K562 (cell line): ENCODE measurements at regions not wholly inside any gene's neighbourhood (a gene's known extent, or its start where the extent isn't known, plus 50 kb on each side); places are given as distances from the start of the nearest gene placed in this dataset.

Experiments
- ATAC-seq: fragments of 200-7000 bp; cut with Tn5 transposase; 3 replicates; pipeline ENCODE4 v1.9.1; 2020; ENCODE audit warnings: moderate library complexity
- BruUV-seq: library from RNA; stranded (reverse); fragments of 400-500 nt; replicated peaks from 2 replicates; lab custom pipeline; 2021; lab: Mats Ljungman, UMichigan
- CTCF ChIA-PET: fragments of 300-600 bp; formaldehyde crosslinking; extraction: SDS; loops from one replicate; lab custom pipeline; 2021; ENCODE audit warnings: low intra/inter-chr PET ratio; lab: Yijun Ruan, JAX
- POLR2A ChIA-PET: fragments of 300-600, 350-650 bp; sonication (Branson Sonifier 250); formaldehyde crosslinking; extraction: SDS; loops from one replicate; lab custom pipeline; 2021; ENCODE audit warnings: antibody characterized with exemption, inconsistent platforms; lab: Yijun Ruan, JAX
- DNase-seq, 4 experiments: peaks; one replicate each; pipeline versions ENCODE4 v3.0.0 to v3.0.0-alpha.2; 2011 to 2018; ENCODE audit warnings: low spot score in 3 of 4, mixed read lengths in 3 of 4; ENCODE audit errors: extremely low read depth in 1 of 4
- FAIRE-seq: peaks from 2 replicates; lab custom pipeline; 2011; peaks lifted over from hg19 to GRCh38; lab: Jason Lieb, UNC
- H2AFZ ChIP-seq: 2 replicates; pipeline ENCODE4 v1.6.0; 2011; ENCODE audit warnings: low read depth, low read length, control low read depth, inconsistent platforms
- H3K27ac ChIP-seq: fragments of 200-600 bp; 3 replicates; pipeline ENCODE4 v1.8.0; 2011; ENCODE audit warnings: low read depth, mild to moderate bottlenecking, control low read depth, inconsistent platforms, low read length, moderate library complexity, mixed read lengths; ENCODE audit errors: extremely low read depth
- H3K27me3 ChIP-seq, 2 experiments: fragments of 300-600 bp in 1 of 2; 2 replicates in 1 of 2; 3 replicates in 1 of 2; pipeline versions ENCODE4 v1.6.0 to v1.8.0; 2011; ENCODE audit warnings: inconsistent platforms in 2 of 2, low read length in 2 of 2, mild to moderate bottlenecking in 1 of 2, mixed read lengths in 1 of 2, moderate library complexity in 1 of 2; ENCODE audit not compliant: control insufficient read depth in 2 of 2, insufficient read depth in 2 of 2
- H3K36me3 ChIP-seq: fragments of 300-600 bp; 3 replicates; pipeline ENCODE4 v1.8.0; 2011; ENCODE audit warnings: mild to moderate bottlenecking, low read length, inconsistent platforms; ENCODE audit not compliant: control insufficient read depth, insufficient read depth
- H3K4me1 ChIP-seq, 2 experiments: fragments of 200-600 bp in 1 of 2; replicated peaks in 1 of 2; 2 replicates in 1 of 2; 3 replicates in 1 of 2; pipeline versions ENCODE4 v1.5.1 to v1.8.0; 2011; ENCODE audit warnings: inconsistent platforms in 2 of 2, low read length in 2 of 2, mild to moderate bottlenecking in 1 of 2, mixed read lengths in 1 of 2, moderate library complexity in 1 of 2; ENCODE audit not compliant: control insufficient read depth in 2 of 2, insufficient read depth in 2 of 2
- H3K4me2 ChIP-seq: 2 replicates; pipeline ENCODE4 v1.6.1; 2011; ENCODE audit warnings: low read length, control low read depth, inconsistent platforms, mixed read lengths; ENCODE audit not compliant: insufficient read depth
- H3K4me3 ChIP-seq: fragments of 200-600 bp; sonication (generic), shearing (Covaris generic); 2 replicates; pipeline ENCODE4 v1.5.1; 2016; ENCODE audit warnings: control low read depth, inconsistent platforms
- H3K79me2 ChIP-seq: fragments of 200-600 bp; 3 replicates; pipeline ENCODE4 v1.8.0; 2011; ENCODE audit warnings: low read length, inconsistent platforms; ENCODE audit not compliant: control insufficient read depth, insufficient read depth
- H3K9ac ChIP-seq, 2 experiments: 2 replicates each; pipeline versions ENCODE4 v1.6.0 to v1.6.1; 2011; ENCODE audit warnings: low read depth in 2 of 2, low read length in 2 of 2, control low read depth in 1 of 2, inconsistent platforms in 1 of 2, mild to moderate bottlenecking in 1 of 2, mixed read lengths in 1 of 2; ENCODE audit not compliant: insufficient read depth in 1 of 2
- H3K9me1 ChIP-seq: one replicate; pipeline ENCODE4 v1.6.0; 2011; ENCODE audit warnings: inconsistent platforms, mild to moderate bottlenecking, low read length, moderate library complexity; ENCODE audit not compliant: control insufficient read depth, insufficient read depth
- H3K9me3 ChIP-seq: replicated peaks from 2 replicates; pipeline ENCODE4 v1.5.1; 2011; ENCODE audit warnings: low read depth, low read length, inconsistent platforms; ENCODE audit not compliant: control insufficient read depth, insufficient read depth
- H4K20me1 ChIP-seq: replicated peaks from 2 replicates; pipeline ENCODE4 v1.6.1; 2011; ENCODE audit warnings: low read length, inconsistent platforms, mixed read lengths; ENCODE audit not compliant: control insufficient read depth, insufficient read depth
- CCNT2 ChIP-seq: IDR thresholded peaks from 2 replicates; pipeline ENCODE4 v1.6.1; 2011; ENCODE audit warnings: borderline replicate concordance, low read depth, mild to moderate bottlenecking, moderate library complexity, mixed read lengths, low read length; ENCODE audit not compliant: insufficient read length; ENCODE audit errors: extremely low read depth
- MAZ ChIP-seq, 2 experiments: fragments of 450-650 bp in 1 of 2; sonication (generic) in 1 of 2; formaldehyde crosslinking; IDR thresholded peaks in 1 of 2; conservative IDR thresholded peaks in 1 of 2; 2 replicates each; pipeline versions ENCODE4 v1.4.0 to v1.5.0; 2020; ENCODE audit warnings: mild to moderate bottlenecking in 1 of 2, missing genetic modification reagents in 1 of 2
- NELFE ChIP-seq: IDR thresholded peaks from 2 replicates; pipeline ENCODE4 v1.6.1; 2011; ENCODE audit warnings: mild to moderate bottlenecking; ENCODE audit not compliant: insufficient read depth, insufficient read length
- POLR2G ChIP-seq: fragments of 200-400 bp; formaldehyde crosslinking; IDR thresholded peaks from 2 replicates; pipeline ENCODE4 v1.6.1; 2017; ENCODE audit warnings: low read depth, mild to moderate bottlenecking, antibody characterized with exemption, low read length, moderate library complexity
- PURB ChIP-seq: sonication (generic); formaldehyde crosslinking; IDR thresholded peaks from 2 replicates; pipeline ENCODE4 v1.9.0; 2021; ENCODE audit warnings: low read depth, mild to moderate bottlenecking, missing genetic modification reagents
- SRSF9 ChIP-seq: fragments of 200-400 bp; formaldehyde crosslinking; IDR thresholded peaks from 2 replicates; pipeline ENCODE4 v1.6.1; 2017; ENCODE audit warnings: low read depth, low read length, borderline replicate concordance
- ZBTB8A ChIP-seq: fragments of 450-650 bp; IDR thresholded peaks from 2 replicates; pipeline ENCODE4 v1.6.1; 2018; ENCODE audit warnings: mild to moderate bottlenecking, moderate library complexity; ENCODE audit not compliant: partially characterized antibody
- WGBS: fragments of 100-300 bp; shearing (Covaris generic); methylation state at CpG from one replicate; pipeline ENCODE4 v1.1.6; 2016; ENCODE audit warnings: low coverage, mixed read lengths; ENCODE audit not compliant: insufficient coverage; ENCODE audit errors: missing lambda C conversion rate; 5-methylcytosine and 5-hydroxymethylcytosine counted together
- in situ Hi-C: fragments of 300-500 bp; cut with MboI; formaldehyde crosslinking; loops from 4 replicates; pipeline ENCODE4 v1.15.0; 2018; ENCODE audit warnings: inconsistent platforms, mixed read lengths
- intact Hi-C: fragments of 100-400 bp; cut with micrococcal nuclease; formaldehyde crosslinking; loops from 2 replicates; pipeline ENCODE4 v1.14.2; 2022
- TF ChIP-seq, protein P1 (sequence below), 2 experiments: fragments of 150-350 bp in 1 of 2; IDR thresholded peaks; 2 replicates each; pipeline ENCODE4 v1.6.1; 2012 to 2016; ENCODE audit warnings: low read depth in 2 of 2, low read length in 2 of 2, mild to moderate bottlenecking in 1 of 2, moderate library complexity in 1 of 2
- TF ChIP-seq, protein P2 (sequence below): fragments of 200-400 bp; formaldehyde crosslinking; IDR thresholded peaks from 2 replicates; pipeline ENCODE4 v1.6.1; 2017; ENCODE audit warnings: mild to moderate bottlenecking, low read depth, low read length, moderate library complexity

DNA sequence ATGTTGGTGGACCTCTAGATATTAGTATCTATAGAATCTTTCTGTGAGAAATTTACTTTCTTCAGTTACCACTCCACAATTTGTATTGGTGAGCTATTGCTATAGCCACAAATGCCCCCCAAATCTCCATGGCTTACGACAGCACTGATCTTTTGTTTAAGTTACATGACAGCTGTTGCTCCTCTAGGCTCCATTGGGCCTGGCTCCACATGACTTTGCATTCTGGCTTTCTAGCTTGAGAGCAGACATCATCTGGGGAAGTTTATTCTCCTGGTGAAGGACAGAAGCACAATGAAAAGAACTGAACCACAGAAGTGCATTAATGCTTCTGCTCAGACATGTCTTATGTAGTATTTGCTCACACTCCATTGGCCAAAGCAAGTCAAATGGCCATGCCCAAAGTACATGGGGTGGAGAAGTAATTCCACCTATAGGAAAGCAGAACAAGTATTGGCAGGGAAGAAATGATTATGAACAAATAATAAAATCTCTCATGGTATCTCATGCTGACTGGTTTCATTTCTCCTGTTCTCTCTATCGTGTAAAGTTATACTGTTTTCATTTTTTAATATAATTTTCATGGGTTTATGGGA is 126.6 kb upstream of the FAM9C start:
- Histone ChIP-seq H3K4me1 (peaks cover 0 to 7% of the 10 kb centered on the region in 2 experiments; a peak in 2 of 5 replicates), H4K20me1 (no peaks in the 10 kb centered on the region), H3K9ac (no peak overlapping the region), H3K27ac (no peak overlapping the region), H3K36me3 (no peaks in the 10 kb centered on the region), H3K9me3 (no peaks in the 10 kb centered on the region), H3K4me3 (no peak overlapping the region), H3K4me2 (no peak overlapping the region), H3K79me2 (no peaks in the 10 kb centered on the region), H3K27me3 (no peaks in the 10 kb centered on the region), H3K9me1 (no peaks in the 10 kb centered on the region), H2AFZ (no peak overlapping the region; the same call in 1 of the 2 replicates)
- WGBS, result 22% methylated on average over 2 of the region's 2 CpGs
- in situ Hi-C loops, result no loop called here
- DNase-seq (no peak), ATAC-seq (no peak), FAIRE-seq (no peak)
- BruUV-seq, result no TSS peak
- intact Hi-C loops, result no loop called here
- TF ChIP-seq CCNT2 (no peak), SRSF9 (no peak), MAZ (CRISPR knock-in tag; conservative IDR thresholded peaks at IDR 0.05 in 1 of 2, IDR thresholded peaks at IDR 0.05 in 1 of 2) (no peak), PURB (CRISPR knock-in tag) (no peak), NELFE (no peak), POLR2G (no peak), ZBTB8A (no peak)
- TF ChIP-seq, protein P1, sequence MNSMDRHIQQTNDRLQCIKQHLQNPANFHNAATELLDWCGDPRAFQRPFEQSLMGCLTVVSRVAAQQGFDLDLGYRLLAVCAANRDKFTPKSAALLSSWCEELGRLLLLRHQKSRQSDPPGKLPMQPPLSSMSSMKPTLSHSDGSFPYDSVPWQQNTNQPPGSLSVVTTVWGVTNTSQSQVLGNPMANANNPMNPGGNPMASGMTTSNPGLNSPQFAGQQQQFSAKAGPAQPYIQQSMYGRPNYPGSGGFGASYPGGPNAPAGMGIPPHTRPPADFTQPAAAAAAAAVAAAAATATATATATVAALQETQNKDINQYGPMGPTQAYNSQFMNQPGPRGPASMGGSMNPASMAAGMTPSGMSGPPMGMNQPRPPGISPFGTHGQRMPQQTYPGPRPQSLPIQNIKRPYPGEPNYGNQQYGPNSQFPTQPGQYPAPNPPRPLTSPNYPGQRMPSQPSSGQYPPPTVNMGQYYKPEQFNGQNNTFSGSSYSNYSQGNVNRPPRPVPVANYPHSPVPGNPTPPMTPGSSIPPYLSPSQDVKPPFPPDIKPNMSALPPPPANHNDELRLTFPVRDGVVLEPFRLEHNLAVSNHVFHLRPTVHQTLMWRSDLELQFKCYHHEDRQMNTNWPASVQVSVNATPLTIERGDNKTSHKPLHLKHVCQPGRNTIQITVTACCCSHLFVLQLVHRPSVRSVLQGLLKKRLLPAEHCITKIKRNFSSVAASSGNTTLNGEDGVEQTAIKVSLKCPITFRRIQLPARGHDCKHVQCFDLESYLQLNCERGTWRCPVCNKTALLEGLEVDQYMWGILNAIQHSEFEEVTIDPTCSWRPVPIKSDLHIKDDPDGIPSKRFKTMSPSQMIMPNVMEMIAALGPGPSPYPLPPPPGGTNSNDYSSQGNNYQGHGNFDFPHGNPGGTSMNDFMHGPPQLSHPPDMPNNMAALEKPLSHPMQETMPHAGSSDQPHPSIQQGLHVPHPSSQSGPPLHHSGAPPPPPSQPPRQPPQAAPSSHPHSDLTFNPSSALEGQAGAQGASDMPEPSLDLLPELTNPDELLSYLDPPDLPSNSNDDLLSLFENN (IDR thresholded peaks at IDR 0.05; ENCODE audit: low read depth in 2 of 2, low read length in 2 of 2), result no peak
- TF ChIP-seq, protein P2, sequence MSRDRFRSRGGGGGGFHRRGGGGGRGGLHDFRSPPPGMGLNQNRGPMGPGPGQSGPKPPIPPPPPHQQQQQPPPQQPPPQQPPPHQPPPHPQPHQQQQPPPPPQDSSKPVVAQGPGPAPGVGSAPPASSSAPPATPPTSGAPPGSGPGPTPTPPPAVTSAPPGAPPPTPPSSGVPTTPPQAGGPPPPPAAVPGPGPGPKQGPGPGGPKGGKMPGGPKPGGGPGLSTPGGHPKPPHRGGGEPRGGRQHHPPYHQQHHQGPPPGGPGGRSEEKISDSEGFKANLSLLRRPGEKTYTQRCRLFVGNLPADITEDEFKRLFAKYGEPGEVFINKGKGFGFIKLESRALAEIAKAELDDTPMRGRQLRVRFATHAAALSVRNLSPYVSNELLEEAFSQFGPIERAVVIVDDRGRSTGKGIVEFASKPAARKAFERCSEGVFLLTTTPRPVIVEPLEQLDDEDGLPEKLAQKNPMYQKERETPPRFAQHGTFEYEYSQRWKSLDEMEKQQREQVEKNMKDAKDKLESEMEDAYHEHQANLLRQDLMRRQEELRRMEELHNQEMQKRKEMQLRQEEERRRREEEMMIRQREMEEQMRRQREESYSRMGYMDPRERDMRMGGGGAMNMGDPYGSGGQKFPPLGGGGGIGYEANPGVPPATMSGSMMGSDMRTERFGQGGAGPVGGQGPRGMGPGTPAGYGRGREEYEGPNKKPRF, result no peak
- ChIA-PET POLR2A (interaction anchor here (1.0 kb wide), 1 partner anchor 14 kb away, joined by 3 read pairs; no protein-coding TSS in a partner anchor), CTCF (no interaction called here)
